ENCODE measurements at regions not wholly inside any gene's neighbourhood (a gene's known extent, or its start where the extent isn't known, plus 50 kb on each side); places are given as distances from the start of the nearest gene placed in this dataset.
"Not testable (repeated sequence)": the region's sequence is repeated elsewhere in the genome, so short reads cannot be mapped to it uniquely, and the experiment has no call there.

- TF ChIP-seq, protein P1, sequence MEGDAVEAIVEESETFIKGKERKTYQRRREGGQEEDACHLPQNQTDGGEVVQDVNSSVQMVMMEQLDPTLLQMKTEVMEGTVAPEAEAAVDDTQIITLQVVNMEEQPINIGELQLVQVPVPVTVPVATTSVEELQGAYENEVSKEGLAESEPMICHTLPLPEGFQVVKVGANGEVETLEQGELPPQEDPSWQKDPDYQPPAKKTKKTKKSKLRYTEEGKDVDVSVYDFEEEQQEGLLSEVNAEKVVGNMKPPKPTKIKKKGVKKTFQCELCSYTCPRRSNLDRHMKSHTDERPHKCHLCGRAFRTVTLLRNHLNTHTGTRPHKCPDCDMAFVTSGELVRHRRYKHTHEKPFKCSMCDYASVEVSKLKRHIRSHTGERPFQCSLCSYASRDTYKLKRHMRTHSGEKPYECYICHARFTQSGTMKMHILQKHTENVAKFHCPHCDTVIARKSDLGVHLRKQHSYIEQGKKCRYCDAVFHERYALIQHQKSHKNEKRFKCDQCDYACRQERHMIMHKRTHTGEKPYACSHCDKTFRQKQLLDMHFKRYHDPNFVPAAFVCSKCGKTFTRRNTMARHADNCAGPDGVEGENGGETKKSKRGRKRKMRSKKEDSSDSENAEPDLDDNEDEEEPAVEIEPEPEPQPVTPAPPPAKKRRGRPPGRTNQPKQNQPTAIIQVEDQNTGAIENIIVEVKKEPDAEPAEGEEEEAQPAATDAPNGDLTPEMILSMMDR (IDR thresholded peaks at IDR 0.05; ENCODE audit: low read depth, low read length): not testable (repeated sequence)
- TF ChIP-seq, protein P2, sequence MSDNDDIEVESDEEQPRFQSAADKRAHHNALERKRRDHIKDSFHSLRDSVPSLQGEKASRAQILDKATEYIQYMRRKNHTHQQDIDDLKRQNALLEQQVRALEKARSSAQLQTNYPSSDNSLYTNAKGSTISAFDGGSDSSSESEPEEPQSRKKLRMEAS (IDR thresholded peaks at IDR 0.05; ENCODE audit: low read depth, low read length): not testable (repeated sequence)
These were observed 182.0 kb upstream of the AKAP13 start for GRCh38 chr15:85198432-85198831.
